A549 (cell line): ENCODE measurements at regions not wholly inside any gene's neighbourhood (a gene's known extent, or its start where the extent isn't known, plus 50 kb on each side); places are given as distances from the start of the nearest gene placed in this dataset.

Source experiments
- CHD2 ChIP-seq: fragments of 150-350 bp; IDR thresholded peaks from 2 replicates; pipeline ENCODE4 v1.6.1; 2014; ENCODE audit warnings: low read length; ENCODE audit not compliant: partially characterized antibody
- CTCF ChIP-seq: fragments of >200 bp; sonication (Bioruptor Twin); formaldehyde crosslinking; IDR thresholded peaks from 3 replicates; pipeline ENCODE4 v1.5.1; 2016
- PBX3 ChIP-seq: IDR thresholded peaks from 2 replicates; pipeline ENCODE4 v1.6.1; 2012
- POLR2A ChIP-seq: IDR thresholded peaks from 2 replicates; pipeline ENCODE4 v1.6.1; 2012; ENCODE audit warnings: mild to moderate bottlenecking, low read length
- REST ChIP-seq: fragments of 200-600 bp; sonication (generic); IDR thresholded peaks from 2 replicates; pipeline ENCODE4 v1.6.1; 2016; ENCODE audit warnings: antibody characterized with exemption, mild to moderate bottlenecking, moderate library complexity

- TF ChIP-seq CTCF = no peak
- TF ChIP-seq REST = no peak
- no peak for TF ChIP-seq CHD2
- TF ChIP-seq PBX3 = no peak
- no peak for TF ChIP-seq POLR2A
These were observed 250.0 kb upstream of the CLEC14A start for GRCh38 chr14:38505973-38506249.
